K562 (cell line): ENCODE measurements at regions not wholly inside any gene's neighbourhood (a gene's known extent, or its start where the extent isn't known, plus 50 kb on each side); places are given as distances from the start of the nearest gene placed in this dataset.

Source experiments
- ATAC-seq: fragments of 200-7000 bp; cut with Tn5 transposase; 3 replicates; pipeline ENCODE4 v1.9.1; 2020; ENCODE audit warnings: moderate library complexity
- BruUV-seq: library from RNA; stranded (reverse); fragments of 400-500 nt; replicated peaks from 2 replicates; lab custom pipeline; 2021; lab: Mats Ljungman, UMichigan
- CTCF ChIA-PET: fragments of 300-600 bp; formaldehyde crosslinking; extraction: SDS; loops from one replicate; lab custom pipeline; 2021; ENCODE audit warnings: low intra/inter-chr PET ratio; lab: Yijun Ruan, JAX
- POLR2A ChIA-PET: fragments of 300-600, 350-650 bp; sonication (Branson Sonifier 250); formaldehyde crosslinking; extraction: SDS; loops from one replicate; lab custom pipeline; 2021; ENCODE audit warnings: antibody characterized with exemption, inconsistent platforms; lab: Yijun Ruan, JAX
- DNase-seq, 4 experiments: peaks; one replicate each; pipeline versions ENCODE4 v3.0.0 to v3.0.0-alpha.2; 2011 to 2018; ENCODE audit warnings: low spot score in 3 of 4, mixed read lengths in 3 of 4; ENCODE audit errors: extremely low read depth in 1 of 4
- FAIRE-seq: peaks from 2 replicates; lab custom pipeline; 2011; peaks lifted over from hg19 to GRCh38; lab: Jason Lieb, UNC
- H2AFZ ChIP-seq: 2 replicates; pipeline ENCODE4 v1.6.0; 2011; ENCODE audit warnings: low read depth, low read length, control low read depth, inconsistent platforms
- H3K27ac ChIP-seq: fragments of 200-600 bp; 3 replicates; pipeline ENCODE4 v1.8.0; 2011; ENCODE audit warnings: low read depth, mild to moderate bottlenecking, control low read depth, inconsistent platforms, low read length, moderate library complexity, mixed read lengths; ENCODE audit errors: extremely low read depth
- H3K27me3 ChIP-seq, 2 experiments: fragments of 300-600 bp in 1 of 2; 2 replicates in 1 of 2; 3 replicates in 1 of 2; pipeline versions ENCODE4 v1.6.0 to v1.8.0; 2011; ENCODE audit warnings: inconsistent platforms in 2 of 2, low read length in 2 of 2, mild to moderate bottlenecking in 1 of 2, mixed read lengths in 1 of 2, moderate library complexity in 1 of 2; ENCODE audit not compliant: control insufficient read depth in 2 of 2, insufficient read depth in 2 of 2
- H3K36me3 ChIP-seq: fragments of 300-600 bp; 3 replicates; pipeline ENCODE4 v1.8.0; 2011; ENCODE audit warnings: mild to moderate bottlenecking, low read length, inconsistent platforms; ENCODE audit not compliant: control insufficient read depth, insufficient read depth
- H3K4me1 ChIP-seq, 2 experiments: fragments of 200-600 bp in 1 of 2; replicated peaks in 1 of 2; 2 replicates in 1 of 2; 3 replicates in 1 of 2; pipeline versions ENCODE4 v1.5.1 to v1.8.0; 2011; ENCODE audit warnings: inconsistent platforms in 2 of 2, low read length in 2 of 2, mild to moderate bottlenecking in 1 of 2, mixed read lengths in 1 of 2, moderate library complexity in 1 of 2; ENCODE audit not compliant: control insufficient read depth in 2 of 2, insufficient read depth in 2 of 2
- H3K4me2 ChIP-seq: 2 replicates; pipeline ENCODE4 v1.6.1; 2011; ENCODE audit warnings: low read length, control low read depth, inconsistent platforms, mixed read lengths; ENCODE audit not compliant: insufficient read depth
- H3K4me3 ChIP-seq: fragments of 200-600 bp; sonication (generic), shearing (Covaris generic); 2 replicates; pipeline ENCODE4 v1.5.1; 2016; ENCODE audit warnings: control low read depth, inconsistent platforms
- H3K79me2 ChIP-seq: fragments of 200-600 bp; 3 replicates; pipeline ENCODE4 v1.8.0; 2011; ENCODE audit warnings: low read length, inconsistent platforms; ENCODE audit not compliant: control insufficient read depth, insufficient read depth
- H3K9ac ChIP-seq, 2 experiments: 2 replicates each; pipeline versions ENCODE4 v1.6.0 to v1.6.1; 2011; ENCODE audit warnings: low read depth in 2 of 2, low read length in 2 of 2, control low read depth in 1 of 2, inconsistent platforms in 1 of 2, mild to moderate bottlenecking in 1 of 2, mixed read lengths in 1 of 2; ENCODE audit not compliant: insufficient read depth in 1 of 2
- H3K9me1 ChIP-seq: one replicate; pipeline ENCODE4 v1.6.0; 2011; ENCODE audit warnings: inconsistent platforms, mild to moderate bottlenecking, low read length, moderate library complexity; ENCODE audit not compliant: control insufficient read depth, insufficient read depth
- H3K9me3 ChIP-seq: replicated peaks from 2 replicates; pipeline ENCODE4 v1.5.1; 2011; ENCODE audit warnings: low read depth, low read length, inconsistent platforms; ENCODE audit not compliant: control insufficient read depth, insufficient read depth
- H4K20me1 ChIP-seq: replicated peaks from 2 replicates; pipeline ENCODE4 v1.6.1; 2011; ENCODE audit warnings: low read length, inconsistent platforms, mixed read lengths; ENCODE audit not compliant: control insufficient read depth, insufficient read depth
- BACH1 ChIP-seq: fragments of 200-800 bp; sonication (Bioruptor generic); IDR thresholded peaks from 2 replicates; pipeline ENCODE4 v1.6.1; 2016; ENCODE audit warnings: missing genetic modification characterization, missing compliant biosample characterization
- BMI1 ChIP-seq: fragments of 150-350 bp; IDR thresholded peaks from 2 replicates; pipeline ENCODE4 v1.6.1; 2014; ENCODE audit warnings: low read length
- CREM ChIP-seq: IDR thresholded peaks from 2 replicates; pipeline ENCODE4 v1.6.1; 2014; ENCODE audit warnings: antibody characterized with exemption, low read depth
- EWSR1 ChIP-seq: fragments of 450-650 bp; IDR thresholded peaks from 2 replicates; pipeline ENCODE4 v1.6.1; 2018; ENCODE audit warnings: borderline replicate concordance, mild to moderate bottlenecking, low read depth, moderate library complexity; ENCODE audit not compliant: partially characterized antibody
- KDM1A ChIP-seq, 2 experiments: fragments of 450-650 bp; IDR thresholded peaks; 2 replicates each; pipeline ENCODE4 v1.6.1; 2016; ENCODE audit warnings: mild to moderate bottlenecking in 2 of 2
- KDM5B ChIP-seq: fragments of 200-600 bp; sonication (generic); IDR thresholded peaks from 2 replicates; pipeline ENCODE4 v1.6.1; 2012; ENCODE audit warnings: low read depth, mild to moderate bottlenecking, moderate library complexity, low read length, control low read depth, inconsistent platforms; ENCODE audit not compliant: insufficient replicate concordance
- MCM3 ChIP-seq: fragments of 450-650 bp; IDR thresholded peaks from 2 replicates; pipeline ENCODE4 v1.6.1; 2016
- NFE2 ChIP-seq: IDR thresholded peaks from 2 replicates; pipeline ENCODE4 v1.6.1; 2014; ENCODE audit warnings: antibody characterized with exemption, low read depth
- NR1H2 ChIP-seq: sonication (generic); formaldehyde crosslinking; IDR thresholded peaks from 2 replicates; pipeline ENCODE4 v1.4.0; 2020; ENCODE audit warnings: mild to moderate bottlenecking, missing genetic modification reagents
- SIN3A ChIP-seq, 2 experiments: fragments of 150-350 bp in 1 of 2; IDR thresholded peaks; 2 replicates each; pipeline ENCODE4 v1.6.1; 2011 to 2016; ENCODE audit warnings: borderline replicate concordance in 2 of 2, low read depth in 2 of 2, low read length in 2 of 2, mild to moderate bottlenecking in 2 of 2, moderate library complexity in 2 of 2; ENCODE audit not compliant: control insufficient read depth in 1 of 2
- SMARCA4 ChIP-seq: fragments of 450-650 bp; IDR thresholded peaks from 2 replicates; pipeline ENCODE4 v1.6.1; 2016
- TAL1 ChIP-seq: fragments of 450-650 bp; IDR thresholded peaks from 2 replicates; pipeline ENCODE4 v1.6.1; 2016; ENCODE audit warnings: mild to moderate bottlenecking
- ZBTB40 ChIP-seq, 2 experiments: fragments of 450-650 bp in 1 of 2; sonication (generic) in 1 of 2; formaldehyde crosslinking in 1 of 2; IDR thresholded peaks; 2 replicates each; pipeline versions ENCODE4 v1.7.1 to v1.9.0; 2016 to 2022; ENCODE audit warnings: inconsistent platforms in 1 of 2, mild to moderate bottlenecking in 1 of 2, missing genetic modification reagents in 1 of 2
- ZFP36 ChIP-seq: fragments of 150-350 bp; IDR thresholded peaks from 2 replicates; pipeline ENCODE4 v1.6.1; 2018; ENCODE audit warnings: low read length, low read depth; ENCODE audit not compliant: partially characterized antibody
- ZNF253 ChIP-seq: fragments of 250-450 bp; sonication (Bioruptor Pico); conservative IDR thresholded peaks from 2 replicates; pipeline ENCODE4 v1.6.1; 2021; ENCODE audit warnings: mild to moderate bottlenecking
- ZNF354B ChIP-seq: fragments of 250-450 bp; sonication (Bioruptor Pico); IDR thresholded peaks from 2 replicates; pipeline ENCODE4 v1.4.0; 2020
- ZNF589 ChIP-seq: fragments of 200-800 bp; sonication (Bioruptor generic); IDR thresholded peaks from 2 replicates; pipeline ENCODE4 v1.6.1; 2016; ENCODE audit warnings: low read depth, missing genetic modification characterization, missing compliant biosample characterization
- WGBS: fragments of 100-300 bp; shearing (Covaris generic); methylation state at CpG from one replicate; pipeline ENCODE4 v1.1.6; 2016; ENCODE audit warnings: low coverage, mixed read lengths; ENCODE audit not compliant: insufficient coverage; ENCODE audit errors: missing lambda C conversion rate; 5-methylcytosine and 5-hydroxymethylcytosine counted together
- in situ Hi-C: fragments of 300-500 bp; cut with MboI; formaldehyde crosslinking; loops from 4 replicates; pipeline ENCODE4 v1.15.0; 2018; ENCODE audit warnings: inconsistent platforms, mixed read lengths
- intact Hi-C: fragments of 100-400 bp; cut with micrococcal nuclease; formaldehyde crosslinking; loops from 2 replicates; pipeline ENCODE4 v1.14.2; 2022

- no peak for ATAC-seq
- no peak overlapping the region for H3K4me3 ChIP-seq
- no peak for FAIRE-seq
- no peaks in the 10 kb centered on the region; a peak in 1 of 5 replicates for H3K4me1 ChIP-seq
- no peaks in the 10 kb centered on the region for H3K79me2 ChIP-seq
- intact Hi-C loops: no loop called here
- no peak overlapping the region for H3K4me2 ChIP-seq
- H3K9me3 ChIP-seq: no peaks in the 10 kb centered on the region
- CTCF ChIA-PET: no interaction called here
- H4K20me1 ChIP-seq: no peaks in the 10 kb centered on the region
- H3K36me3 ChIP-seq: no peaks in the 10 kb centered on the region
- H3K27ac ChIP-seq: no peak overlapping the region
- POLR2A ChIA-PET: no interaction called here
- no TSS peak for BruUV-seq
- DNase-seq: no peak
- 10% methylated on average over 9 of the region's 14 CpGs for WGBS
- no peak overlapping the region for H3K9ac ChIP-seq
- no peaks in the 10 kb centered on the region for H3K9me1 ChIP-seq
- H2AFZ ChIP-seq: no peak overlapping the region
- H3K27me3 ChIP-seq: peaks cover 0 to 69% of the 10 kb centered on the region in 2 experiments; a peak in 2 of 5 replicates
- in situ Hi-C loops: no loop called here
- TF ChIP-seq BMI1 (no peak), TAL1 (no peak), KDM5B (no peak), ZFP36 (no peak), ZNF354B (no peak), SMARCA4 (no peak), BACH1 (tag) (no peak), ZNF253 (CRISPR knock-in tag) (no peak), MCM3 (no peak), ZNF589 (no peak), KDM1A (IDR thresholded peaks at IDR 0.05) (no peak), CREM (no peak), SIN3A (IDR thresholded peaks at IDR 0.05; ENCODE audit: borderline replicate concordance in 2 of 2, control insufficient read depth in 1 of 2, low read depth in 2 of 2, low read length in 2 of 2) (no peak), NFE2 (no peak), EWSR1 (no peak), ZBTB40 (IDR thresholded peaks at IDR 0.05) (no peak), ZBTB40 (CRISPR knock-in tag; IDR thresholded peaks at IDR 0.05) (no peak), NR1H2 (no peak)
Observed at GRCh38 chr14:101044741-101045140, 141.2 kb upstream of the RTL1 start.
